Mucosa of gallbladder (tissue), 1 donor: ENCODE measurements at regions not wholly inside any gene's neighbourhood (a gene's known extent, or its start where the extent isn't known, plus 50 kb on each side); places are given as distances from the start of the nearest gene placed in this dataset.
"Not testable (repeated sequence)": the region's sequence is repeated elsewhere in the genome, so short reads cannot be mapped to it uniquely, and the experiment has no call there.

Experiments
- DNase-seq: peaks from one replicate; pipeline ENCODE4 v3.0.0-alpha.2; 2020; ENCODE audit warnings: low spot score
- donor health status: DM: no; HTN: no; CAD: no.

GRCh38 chr13:112174476-112175110 is 107.6 kb downstream of the SOX1 start:
- no peak for DNase-seq

- no peak for DNase-seq
Measured at GRCh38 chr13:112175162-112176075, 108.5 kb downstream of the SOX1 start.

- not testable (repeated sequence) for DNase-seq
Measured at GRCh38 chr13:112176141-112177119, 109.5 kb downstream of the SOX1 start.

- no peak for DNase-seq
Measured at GRCh38 chr13:112177450-112178288, 110.7 kb downstream of the SOX1 start.

- no peak for DNase-seq
Measured at GRCh38 chr13:112178769-112179168, 111.8 kb downstream of the SOX1 start.

- no peak for DNase-seq
Measured at GRCh38 chr13:112179421-112179820, 112.5 kb downstream of the SOX1 start.

GRCh38 chr13:112179995-112180394 is 113.0 kb downstream of the SOX1 start:
- DNase-seq, result no peak

- no peak for DNase-seq
Measured at GRCh38 chr13:112181336-112182067, 114.6 kb downstream of the SOX1 start.

GRCh38 chr13:112182251-112182650 is 115.3 kb downstream of the SOX1 start:
- no peak for DNase-seq

GRCh38 chr13:112182846-112183531 is 116.0 kb downstream of the SOX1 start:
- DNase-seq, result no peak

- no peak for DNase-seq
Measured at GRCh38 chr13:112183532-112184090, 116.7 kb downstream of the SOX1 start.

- no peak for DNase-seq
Measured at GRCh38 chr13:112184261-112184660, 117.3 kb downstream of the SOX1 start.

- no peak for DNase-seq
Measured at GRCh38 chr13:112184851-112185371, 118.0 kb downstream of the SOX1 start.

- no peak for DNase-seq
Measured at GRCh38 chr13:112185466-112185865, 118.5 kb downstream of the SOX1 start.

- no peak for DNase-seq
Measured at GRCh38 chr13:112186091-112186490, 119.1 kb downstream of the SOX1 start.

GRCh38 chr13:112187527-112188297 is 120.8 kb downstream of the SOX1 start:
- no peak for DNase-seq

GRCh38 chr13:112188298-112188610 is 121.3 kb downstream of the SOX1 start:
- DNase-seq, result no peak

- no peak for DNase-seq
Measured at GRCh38 chr13:112193463-112194166, 126.7 kb downstream of the SOX1 start.
